ENCODE measurements at regions not wholly inside any gene's neighbourhood (a gene's known extent, or its start where the extent isn't known, plus 50 kb on each side); places are given as distances from the start of the nearest gene placed in this dataset.

GRCh38 chr3:159781867-159782266, 206.8 kb upstream of the IL12A start:
- intact Hi-C loops (cut with micrococcal nuclease) = no loop called here

- intact Hi-C loops (cut with micrococcal nuclease) = no loop called here
Observed at GRCh38 chr3:159782724-159783421, 205.8 kb upstream of the IL12A start.

GRCh38 chr3:159783780-159784742, 204.6 kb upstream of the IL12A start:
- intact Hi-C loops (cut with micrococcal nuclease) = no loop called here

GRCh38 chr3:159785273-159785708, 203.3 kb upstream of the IL12A start:
- intact Hi-C loops (cut with micrococcal nuclease) = no loop called here

GRCh38 chr3:159786489-159787177, 202.0 kb upstream of the IL12A start:
- intact Hi-C loops (cut with micrococcal nuclease) = no loop called here

- intact Hi-C loops (cut with micrococcal nuclease) = no loop called here
Observed at GRCh38 chr3:159787178-159787574, 201.5 kb upstream of the IL12A start.

- intact Hi-C loops (cut with micrococcal nuclease) = no loop called here
Observed at GRCh38 chr3:159787794-159788205, 200.8 kb upstream of the IL12A start.

GRCh38 chr3:159788291-159788690, 200.3 kb upstream of the IL12A start:
- intact Hi-C loops (cut with micrococcal nuclease) = no loop called here

- intact Hi-C loops (cut with micrococcal nuclease) = no loop called here
Observed at GRCh38 chr3:159789017-159789416, 199.6 kb upstream of the IL12A start.

- intact Hi-C loops (cut with micrococcal nuclease) = no loop called here
Observed at GRCh38 chr3:159789742-159790635, 198.6 kb upstream of the IL12A start.

- intact Hi-C loops (cut with micrococcal nuclease) = no loop called here
Observed at GRCh38 chr3:159791336-159791735, 197.3 kb upstream of the IL12A start.

- intact Hi-C loops (cut with micrococcal nuclease) = no loop called here
Observed at GRCh38 chr3:159792070-159792469, 196.6 kb upstream of the IL12A start.

- intact Hi-C loops (cut with micrococcal nuclease) = no loop called here
Observed at GRCh38 chr3:159795042-159795441, 193.6 kb upstream of the IL12A start.

- intact Hi-C loops (cut with micrococcal nuclease) = no loop called here
Observed at GRCh38 chr3:159795681-159796175, 192.9 kb upstream of the IL12A start.

GRCh38 chr3:159796226-159796625, 192.4 kb upstream of the IL12A start:
- intact Hi-C loops (cut with micrococcal nuclease) = no loop called here

- intact Hi-C loops (cut with micrococcal nuclease) = no loop called here
Observed at GRCh38 chr3:159796744-159797143, 191.9 kb upstream of the IL12A start.

- intact Hi-C loops (cut with micrococcal nuclease) = no loop called here
Observed at GRCh38 chr3:159797771-159798170, 190.9 kb upstream of the IL12A start.

GRCh38 chr3:159798951-159799350, 189.7 kb upstream of the IL12A start:
- intact Hi-C loops (cut with micrococcal nuclease) = no loop called here

- intact Hi-C loops (cut with micrococcal nuclease) = no loop called here
Observed at GRCh38 chr3:159800434-159801155, 188.0 kb upstream of the IL12A start.

GRCh38 chr3:159802864-159803263, 185.8 kb upstream of the IL12A start:
- intact Hi-C loops (cut with micrococcal nuclease) = no loop called here
